A549 (cell line): ENCODE measurements at regions not wholly inside any gene's neighbourhood (a gene's known extent, or its start where the extent isn't known, plus 50 kb on each side); places are given as distances from the start of the nearest gene placed in this dataset.

Experiments used
- ATAC-seq, 2 experiments: fragments of 200-7000 bp in 1 of 2; fragments of >200 bp in 1 of 2; cut with Nextera tagmentation in 1 of 2; cut with Tn5 transposase in 1 of 2; 3 replicates each; pipeline versions ENCODE4 v1.8.0 to v1.9.1; 2018 to 2020; ENCODE audit warnings: mild to moderate bottlenecking in 1 of 2, moderate library complexity in 1 of 2
- CTCF ChIA-PET: fragments of 300-600 bp; sonication (Branson Sonifier 250); formaldehyde crosslinking; extraction: SDS; loops from one replicate; lab custom pipeline; 2021; ENCODE audit warnings: antibody characterized with exemption, inconsistent platforms; lab: Yijun Ruan, JAX
- POLR2A ChIA-PET: fragments of 350-600 bp; formaldehyde crosslinking; extraction: SDS; loops from one replicate; lab custom pipeline; 2021; ENCODE audit warnings: antibody characterized with exemption, inconsistent platforms; lab: Yijun Ruan, JAX
- DNase-seq, 2 experiments: peaks; one replicate each; pipeline versions ENCODE4 v3.0.0 to v3.0.0-alpha.2; 2011 to 2016; ENCODE audit warnings: low read depth in 1 of 2, low spot score in 1 of 2
- FAIRE-seq: peaks from 2 replicates; lab custom pipeline; 2011; peaks lifted over from hg19 to GRCh38; lab: Jason Lieb, UNC
- H3K27ac ChIP-seq, 2 experiments: fragments of >200 bp; sonication (Bioruptor Twin); formaldehyde crosslinking; 3 replicates each; pipeline ENCODE4 v1.5.1; 2016 to 2017
- H3K4me1 ChIP-seq: fragments of >200 bp; sonication (Bioruptor Twin); formaldehyde crosslinking; 3 replicates; pipeline ENCODE4 v1.6.1; 2016
- H3K4me2 ChIP-seq: fragments of >200 bp; sonication (Bioruptor Twin); formaldehyde crosslinking; 3 replicates; pipeline ENCODE4 v1.6.1; 2016
- H3K4me3 ChIP-seq: fragments of >200 bp; sonication (Bioruptor Twin); formaldehyde crosslinking; 3 replicates; pipeline ENCODE4 v1.5.1; 2016
- H3K9me3 ChIP-seq: fragments of >200 bp; sonication (Bioruptor Twin); formaldehyde crosslinking; 3 replicates; pipeline ENCODE4 v1.6.1; 2016
- CEBPB ChIP-seq, 2 experiments: fragments of >200 bp in 1 of 2; sonication (Bioruptor Twin) in 1 of 2; formaldehyde crosslinking in 1 of 2; IDR thresholded peaks; 2 replicates each; pipeline ENCODE4 v1.6.1; 2012 to 2016
- CHD2 ChIP-seq: fragments of 150-350 bp; IDR thresholded peaks from 2 replicates; pipeline ENCODE4 v1.6.1; 2014; ENCODE audit warnings: low read length; ENCODE audit not compliant: partially characterized antibody
- EHF ChIP-seq: fragments of 250-450 bp; sonication (Bioruptor Pico); IDR thresholded peaks from 2 replicates; pipeline ENCODE4 v1.5.0; 2020; ENCODE audit warnings: mild to moderate bottlenecking
- EHMT2 ChIP-seq: fragments of 200-600 bp; sonication (generic); IDR thresholded peaks from 2 replicates; pipeline ENCODE4 v1.6.1; 2016; ENCODE audit warnings: antibody characterized with exemption, low read depth, mild to moderate bottlenecking, moderate library complexity
- FOXS1 ChIP-seq: fragments of 250-450 bp; sonication (Bioruptor Pico); IDR thresholded peaks from 2 replicates; pipeline ENCODE4 v1.5.0; 2020; ENCODE audit warnings: mild to moderate bottlenecking, moderate library complexity
- HOXA7 ChIP-seq: fragments of 250-450 bp; sonication (Bioruptor Pico); IDR thresholded peaks from 2 replicates; pipeline ENCODE4 v1.5.0; 2020; ENCODE audit warnings: mild to moderate bottlenecking, moderate library complexity
- JUNB ChIP-seq: fragments of >200 bp; sonication (Bioruptor Twin); formaldehyde crosslinking; IDR thresholded peaks from 2 replicates; pipeline ENCODE4 v1.6.1; 2016
- KDM5A ChIP-seq: fragments of 200-600 bp; sonication (generic); IDR thresholded peaks from 2 replicates; pipeline ENCODE4 v1.6.1; 2016; ENCODE audit warnings: antibody characterized with exemption, mild to moderate bottlenecking
- MAFK ChIP-seq: fragments of 450-650 bp; IDR thresholded peaks from 2 replicates; pipeline ENCODE4 v1.6.1; 2014; ENCODE audit not compliant: partially characterized antibody
- NFE2L2 ChIP-seq: fragments of 150-350 bp; conservative IDR thresholded peaks from 2 replicates; pipeline ENCODE4 v1.6.1; 2014; ENCODE audit warnings: low read length
- NPAS2 ChIP-seq: fragments of 250-450 bp; sonication (Bioruptor Pico); IDR thresholded peaks from 2 replicates; pipeline ENCODE4 v1.8.0; 2022; ENCODE audit warnings: mild to moderate bottlenecking, moderate library complexity, borderline replicate concordance
- RAD21 ChIP-seq, 2 experiments: fragments of >200 bp in 1 of 2; sonication (Bioruptor Twin) in 1 of 2; formaldehyde crosslinking in 1 of 2; IDR thresholded peaks in 1 of 2; conservative IDR thresholded peaks in 1 of 2; 2 replicates in 1 of 2; 3 replicates in 1 of 2; pipeline ENCODE4 v1.6.1; 2012 to 2018; ENCODE audit warnings: inconsistent platforms in 1 of 2
- RFX5 ChIP-seq: fragments of 450-650 bp; IDR thresholded peaks from 2 replicates; pipeline ENCODE4 v1.7.1; 2014; ENCODE audit warnings: antibody characterized with exemption, mild to moderate bottlenecking, moderate library complexity
- SMC3 ChIP-seq: fragments of >200 bp; sonication (Bioruptor Twin); formaldehyde crosslinking; IDR thresholded peaks from 3 replicates; pipeline ENCODE4 v1.6.1; 2018; ENCODE audit warnings: inconsistent platforms
- TFCP2L1 ChIP-seq: fragments of 250-450 bp; sonication (Bioruptor Pico); IDR thresholded peaks from 2 replicates; pipeline ENCODE4 v1.5.0; 2021; ENCODE audit warnings: mild to moderate bottlenecking
- TP53 ChIP-seq: fragments of 250-450 bp; sonication (Bioruptor Pico); IDR thresholded peaks from 2 replicates; pipeline ENCODE4 v1.5.0; 2021; ENCODE audit warnings: mild to moderate bottlenecking, moderate library complexity
- ZFP36 ChIP-seq: fragments of 450-650 bp; IDR thresholded peaks from 2 replicates; pipeline ENCODE4 v1.6.1; 2014; ENCODE audit warnings: borderline replicate concordance; ENCODE audit not compliant: partially characterized antibody
- ZNF302 ChIP-seq: fragments of 250-450 bp; sonication (Bioruptor Pico); IDR thresholded peaks from 2 replicates; pipeline ENCODE4 v1.9.0; 2021; ENCODE audit warnings: inconsistent platforms, mild to moderate bottlenecking, moderate library complexity
- whole genome bisulfite sequencing: methylation state at CpG from one replicate; pipeline ENCODE4 v1.1.6; 2017; ENCODE audit errors: missing lambda C conversion rate; 5-methylcytosine and 5-hydroxymethylcytosine counted together
- TF ChIP-seq, protein P1 (sequence below): IDR thresholded peaks from 2 replicates; pipeline ENCODE4 v1.6.1; 2012
- TF ChIP-seq, protein P2 (sequence below): fragments of 450-650 bp; IDR thresholded peaks from 2 replicates; pipeline ENCODE4 v1.6.1; 2014; ENCODE audit warnings: antibody characterized with exemption
- TF ChIP-seq, protein P3 (sequence below): fragments of 150-350 bp; IDR thresholded peaks from 2 replicates; pipeline ENCODE4 v1.6.1; 2014; ENCODE audit warnings: low read depth, mild to moderate bottlenecking, low read length
- TF ChIP-seq, protein P4 (sequence below): IDR thresholded peaks from 2 replicates; pipeline ENCODE4 v1.6.1; 2012

DNA sequence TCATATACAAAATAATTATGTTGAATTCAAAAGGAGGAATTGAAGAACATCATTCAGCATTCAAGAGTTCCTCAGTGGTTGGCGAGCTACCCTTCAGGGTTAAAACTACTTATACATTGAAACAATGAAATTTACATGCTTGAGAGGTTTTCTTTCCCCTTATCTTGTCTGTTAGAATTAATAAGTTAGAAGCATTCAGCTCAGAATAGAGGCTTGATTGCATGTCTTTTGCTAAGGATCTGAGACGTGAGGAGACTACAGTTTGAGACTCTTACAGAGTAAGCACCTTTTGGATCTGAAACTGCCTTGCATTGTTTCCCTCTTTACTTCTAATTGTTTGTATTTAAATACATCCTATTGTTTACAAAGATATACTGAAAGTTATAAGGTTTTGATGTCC lies 157.6 kb downstream of the NSUN3 start:
- no peak for DNase-seq
- ChIA-PET POLR2A (no interaction called here), CTCF (interaction anchor here (1.0 kb wide), 1 partner anchor 10 kb away, joined by 3 read pairs; no protein-coding TSS in a partner anchor)
- TF ChIP-seq EHF (CRISPR knock-in tag) (no peak), EHMT2 (no peak), CEBPB (IDR thresholded peaks at IDR 0.05) (no peak), JUNB (no peak), RAD21 (conservative IDR thresholded peaks at IDR 0.05 in 1 of 2, IDR thresholded peaks at IDR 0.05 in 1 of 2) (no peak)
- TF ChIP-seq, protein P1, sequence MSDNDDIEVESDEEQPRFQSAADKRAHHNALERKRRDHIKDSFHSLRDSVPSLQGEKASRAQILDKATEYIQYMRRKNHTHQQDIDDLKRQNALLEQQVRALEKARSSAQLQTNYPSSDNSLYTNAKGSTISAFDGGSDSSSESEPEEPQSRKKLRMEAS: no peak
- no peak for ATAC-seq
- Histone ChIP-seq H3K9me3 (no peaks in the 10 kb centered on the region), H3K4me1 (no peaks in the 10 kb centered on the region), H3K4me3 (no peak overlapping the region), H3K27ac (no peak overlapping the region), H3K4me2 (no peak overlapping the region)
- 23% methylated on average over 2 of the region's 2 CpGs for WGBS
- no peak for FAIRE-seq

DNA sequence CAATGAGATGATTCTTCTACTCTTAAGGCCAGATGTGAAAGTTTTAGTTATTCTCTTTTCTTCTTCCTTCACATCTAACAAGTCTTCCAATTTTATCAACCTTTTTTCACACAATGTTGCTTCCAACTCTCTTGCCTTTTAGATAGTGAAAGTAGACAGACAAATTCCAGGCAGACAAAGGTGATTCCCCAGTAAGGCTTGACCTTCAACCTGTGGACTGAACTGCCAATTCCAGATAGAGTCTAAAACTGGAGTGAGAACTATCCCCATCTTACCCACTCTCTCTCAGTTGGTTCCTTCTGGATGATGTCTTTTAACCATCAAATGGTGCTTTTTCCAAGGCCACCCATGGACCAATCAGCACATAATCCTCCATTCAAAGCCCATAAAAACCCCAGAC lies 159.0 kb downstream of the NSUN3 start:
- H3K27ac ChIP-seq: no peak overlapping the region
- TF ChIP-seq HOXA7 (CRISPR knock-in tag): no peak
- TF ChIP-seq ZNF302: no peak
- TF ChIP-seq, protein P1: no peak
- TF ChIP-seq, protein P2, sequence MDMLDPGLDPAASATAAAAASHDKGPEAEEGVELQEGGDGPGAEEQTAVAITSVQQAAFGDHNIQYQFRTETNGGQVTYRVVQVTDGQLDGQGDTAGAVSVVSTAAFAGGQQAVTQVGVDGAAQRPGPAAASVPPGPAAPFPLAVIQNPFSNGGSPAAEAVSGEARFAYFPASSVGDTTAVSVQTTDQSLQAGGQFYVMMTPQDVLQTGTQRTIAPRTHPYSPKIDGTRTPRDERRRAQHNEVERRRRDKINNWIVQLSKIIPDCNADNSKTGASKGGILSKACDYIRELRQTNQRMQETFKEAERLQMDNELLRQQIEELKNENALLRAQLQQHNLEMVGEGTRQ: no peak
- no peak for TF ChIP-seq MAFK
- TF ChIP-seq FOXS1: no peak
- no peak for TF ChIP-seq RFX5
- no peak for TF ChIP-seq KDM5A
- TF ChIP-seq SMC3: no peak
- TF ChIP-seq, protein P3, sequence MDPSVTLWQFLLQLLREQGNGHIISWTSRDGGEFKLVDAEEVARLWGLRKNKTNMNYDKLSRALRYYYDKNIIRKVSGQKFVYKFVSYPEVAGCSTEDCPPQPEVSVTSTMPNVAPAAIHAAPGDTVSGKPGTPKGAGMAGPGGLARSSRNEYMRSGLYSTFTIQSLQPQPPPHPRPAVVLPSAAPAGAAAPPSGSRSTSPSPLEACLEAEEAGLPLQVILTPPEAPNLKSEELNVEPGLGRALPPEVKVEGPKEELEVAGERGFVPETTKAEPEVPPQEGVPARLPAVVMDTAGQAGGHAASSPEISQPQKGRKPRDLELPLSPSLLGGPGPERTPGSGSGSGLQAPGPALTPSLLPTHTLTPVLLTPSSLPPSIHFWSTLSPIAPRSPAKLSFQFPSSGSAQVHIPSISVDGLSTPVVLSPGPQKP: no peak
- TF ChIP-seq, protein P4, sequence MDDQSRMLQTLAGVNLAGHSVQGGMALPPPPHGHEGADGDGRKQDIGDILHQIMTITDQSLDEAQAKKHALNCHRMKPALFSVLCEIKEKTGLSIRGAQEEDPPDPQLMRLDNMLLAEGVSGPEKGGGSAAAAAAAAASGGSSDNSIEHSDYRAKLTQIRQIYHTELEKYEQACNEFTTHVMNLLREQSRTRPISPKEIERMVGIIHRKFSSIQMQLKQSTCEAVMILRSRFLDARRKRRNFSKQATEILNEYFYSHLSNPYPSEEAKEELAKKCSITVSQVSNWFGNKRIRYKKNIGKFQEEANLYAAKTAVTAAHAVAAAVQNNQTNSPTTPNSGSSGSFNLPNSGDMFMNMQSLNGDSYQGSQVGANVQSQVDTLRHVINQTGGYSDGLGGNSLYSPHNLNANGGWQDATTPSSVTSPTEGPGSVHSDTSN: no peak
- TF ChIP-seq TFCP2L1 (CRISPR knock-in tag): no peak
- TF ChIP-seq NFE2L2: no peak
- TF ChIP-seq CHD2: no peak
- no peak for TF ChIP-seq CEBPB (IDR thresholded peaks at IDR 0.05)
- no peak for TF ChIP-seq TP53
- TF ChIP-seq NPAS2 (CRISPR knock-in tag): no peak
- H3K4me1 ChIP-seq: no peaks in the 10 kb centered on the region
- no peaks in the 10 kb centered on the region for H3K9me3 ChIP-seq
- H3K4me2 ChIP-seq: no peak overlapping the region
- ChIA-PET CTCF (interaction anchor here (2.3 kb wide), 1 partner anchor 12 kb away, joined by 12 read pairs; no protein-coding TSS in a partner anchor), POLR2A (no interaction called here)
- FAIRE-seq: no peak
- no peak for DNase-seq
- ATAC-seq: no peak
- H3K4me3 ChIP-seq: no peak overlapping the region

DNA sequence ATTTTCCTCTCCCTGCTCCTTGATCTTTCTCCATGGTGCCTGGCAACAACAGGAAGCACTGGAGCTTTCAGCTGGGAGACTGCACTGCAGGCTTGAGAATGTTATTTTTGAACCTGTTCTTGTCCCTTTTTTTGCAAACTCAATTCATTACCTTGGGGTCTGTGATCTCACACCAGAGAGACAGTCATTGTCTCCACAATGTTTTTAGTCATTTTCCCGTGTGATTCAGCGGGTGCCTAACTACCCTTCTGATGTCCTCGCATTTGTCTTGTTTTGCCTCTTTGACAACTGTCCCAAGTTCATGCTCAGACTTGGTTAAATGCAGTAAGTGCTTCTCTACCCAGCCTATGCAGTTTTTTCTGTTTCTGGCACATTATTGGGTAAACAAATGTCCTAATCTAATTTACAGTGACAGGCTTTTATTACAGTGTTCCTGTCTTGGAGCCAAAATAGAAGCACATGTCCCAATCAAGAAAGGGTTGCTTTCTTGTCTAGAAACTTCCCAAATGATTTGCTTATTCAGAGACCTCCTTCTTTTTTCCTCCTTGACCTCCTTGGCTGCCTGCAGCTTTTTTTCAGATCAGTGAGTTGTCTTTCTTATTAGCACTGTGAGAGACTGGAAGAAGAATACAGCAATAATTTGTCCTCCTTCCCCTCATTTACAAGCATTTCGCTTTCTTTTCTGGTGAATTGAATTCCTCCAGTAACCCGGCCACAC lies 162.4 kb downstream of the NSUN3 start:
- no peak for FAIRE-seq
- Histone ChIP-seq H3K27ac (no peak overlapping the region), H3K4me2 (no peak overlapping the region), H3K4me3 (no peak overlapping the region), H3K9me3 (no peaks in the 10 kb centered on the region), H3K4me1 (no peaks in the 10 kb centered on the region)
- 35% methylated on average over 5 of the region's 5 CpGs for WGBS
- ChIA-PET CTCF (no interaction called here), POLR2A (no interaction called here)
- DNase-seq: no peak
- ATAC-seq: no peak
- no peak for TF ChIP-seq ZFP36
